GM06990 (cell line): ENCODE measurements at regions not wholly inside any gene's neighbourhood (a gene's known extent, or its start where the extent isn't known, plus 50 kb on each side); places are given as distances from the start of the nearest gene placed in this dataset.

Experiments used
- DNase-seq: peaks from one replicate; pipeline ENCODE4 v3.0.0-alpha.2; 2011; ENCODE audit not compliant: insufficient read length; ENCODE audit errors: extremely low read depth
- H3K27me3 ChIP-seq: replicated peaks from 2 replicates; pipeline ENCODE4 v1.6.0; 2011; ENCODE audit warnings: low read length; ENCODE audit not compliant: control insufficient read depth, insufficient read depth
- H3K36me3 ChIP-seq: 2 replicates; pipeline ENCODE4 v1.5.1; 2011; ENCODE audit warnings: low read length; ENCODE audit not compliant: control insufficient read depth, insufficient read depth
- H3K4me3 ChIP-seq: replicated peaks from 2 replicates; pipeline ENCODE4 v1.5.1; 2011; ENCODE audit warnings: low read depth, mild to moderate bottlenecking, control low read depth, low read length
- CTCF ChIP-seq: IDR thresholded peaks from 2 replicates; pipeline ENCODE4 v1.5.1; 2011; ENCODE audit warnings: low read length, control low read depth, mild to moderate bottlenecking, inconsistent platforms; ENCODE audit not compliant: insufficient read depth, poor library complexity, severe bottlenecking

DNA sequence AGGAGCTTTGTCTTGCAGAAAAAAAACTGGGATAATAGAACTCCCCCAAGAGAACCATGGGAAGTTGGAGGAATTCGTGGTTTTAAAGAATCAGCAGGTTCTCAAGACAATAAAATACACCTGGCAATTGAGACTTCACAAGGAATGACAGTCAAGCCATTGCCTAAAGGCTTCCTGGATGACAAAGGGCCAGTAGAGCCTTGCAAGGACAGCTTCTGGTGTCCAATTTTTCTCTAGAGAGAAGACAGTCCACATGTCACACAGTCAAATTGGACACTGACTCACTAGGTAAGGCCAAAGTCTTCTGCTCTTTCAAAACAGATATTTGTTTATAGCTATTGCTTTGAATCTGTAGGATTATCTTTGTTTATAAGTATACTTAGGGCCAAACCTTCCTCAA is 80.3 kb upstream of the BMP5 start:
- no peak for TF ChIP-seq CTCF
- DNase-seq, result no peak

GRCh38 chr6:55954436-55954835 is 79.0 kb upstream of the BMP5 start:
- H3K27me3 ChIP-seq, result no peaks in the 10 kb centered on the region
- H3K36me3 ChIP-seq, result no peaks in the 10 kb centered on the region
- H3K4me3 ChIP-seq, result no peak overlapping the region
- DNase-seq, result no peak
- no peak for TF ChIP-seq CTCF

More for the DNA sequence above, 80.3 kb upstream of the BMP5 start:
- no peak overlapping the region for H3K4me3 ChIP-seq
- no peaks in the 10 kb centered on the region for H3K36me3 ChIP-seq
- no peaks in the 10 kb centered on the region for H3K27me3 ChIP-seq

DNA sequence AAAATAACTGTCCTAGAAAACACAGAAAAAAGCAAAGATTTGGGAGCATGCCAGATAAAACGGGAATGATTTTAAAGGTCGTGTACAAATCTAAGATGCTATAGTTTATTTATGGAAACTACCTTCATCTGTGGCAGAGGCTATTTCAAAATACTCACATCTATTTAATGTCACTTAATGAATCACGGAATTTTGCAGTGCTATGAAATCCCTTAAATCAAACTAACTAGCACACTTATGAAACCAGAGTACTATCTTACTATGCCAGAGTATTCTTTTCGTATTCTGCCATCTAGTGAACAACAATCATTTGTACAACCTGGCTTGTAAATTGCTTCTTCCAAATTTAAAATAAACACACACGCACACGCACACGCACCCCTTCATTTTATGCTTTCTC is 77.9 kb upstream of the BMP5 start:
- no peak for TF ChIP-seq CTCF
- no peak overlapping the region for H3K4me3 ChIP-seq
- DNase-seq, result no peak
- no peaks in the 10 kb centered on the region for H3K36me3 ChIP-seq
- H3K27me3 ChIP-seq, result no peaks in the 10 kb centered on the region

GRCh38 chr6:55950071-55950814 is 74.9 kb upstream of the BMP5 start:
- TF ChIP-seq CTCF, result no peak
- no peak for DNase-seq
- Histone ChIP-seq H3K4me3 (no peak overlapping the region), H3K36me3 (no peaks in the 10 kb centered on the region), H3K27me3 (no peaks in the 10 kb centered on the region)

DNA sequence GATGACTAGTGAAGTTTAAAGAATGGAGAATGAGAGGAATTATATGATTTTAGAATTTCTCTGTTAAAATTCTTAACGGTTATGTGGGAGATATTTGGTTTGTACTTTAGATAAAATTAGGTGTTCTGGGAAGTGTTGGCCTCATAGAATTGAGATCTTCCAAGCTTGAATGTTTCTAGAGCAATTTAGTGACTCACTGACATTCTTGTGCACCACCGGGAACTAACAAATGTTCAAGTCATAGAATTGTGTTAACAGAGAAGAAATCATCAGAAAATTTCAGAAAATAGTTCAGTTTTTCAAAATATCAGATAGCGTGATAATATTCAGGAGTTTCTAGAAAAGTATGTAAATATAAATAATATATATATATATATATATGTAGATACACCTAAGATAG is 67.9 kb upstream of the BMP5 start:
- H3K36me3 ChIP-seq, result no peaks in the 10 kb centered on the region
- no peak overlapping the region for H3K4me3 ChIP-seq
- TF ChIP-seq CTCF, result no peak
- no peaks in the 10 kb centered on the region for H3K27me3 ChIP-seq
- no peak for DNase-seq

- Histone ChIP-seq H3K4me3 (no peak overlapping the region), H3K27me3 (no peaks in the 10 kb centered on the region), H3K36me3 (no peaks in the 10 kb centered on the region)
- TF ChIP-seq CTCF, result no peak
- DNase-seq, result no peak
Observed at GRCh38 chr6:55941702-55942101, 66.3 kb upstream of the BMP5 start.
